Aorta (tissue), 5 donors: ENCODE measurements at regions not wholly inside any gene's neighbourhood (a gene's known extent, or its start where the extent isn't known, plus 50 kb on each side); places are given as distances from the start of the nearest gene placed in this dataset.

ENCODE experiments used
- ATAC-seq: fragments of 200-7000 bp; cut with Tn5 transposase; one replicate; pipeline ENCODE4 v1.9.1; 2022; ENCODE audit warnings: moderate library complexity; ENCODE audit not compliant: low FRiP score
- DNase-seq, 2 donors: peaks; one replicate each; pipeline ENCODE4 v3.0.0-alpha.2; 2020
- H3K27ac ChIP-seq, 2 donors: one replicate each; pipeline ENCODE4 v1.5.1; 2013; ENCODE audit warnings: low read length in 2 of 2, mild to moderate bottlenecking in 2 of 2, moderate library complexity in 2 of 2, control low read depth in 1 of 2, inconsistent platforms in 1 of 2, low read depth in 1 of 2
- H3K27me3 ChIP-seq, 2 donors: one replicate each; pipeline ENCODE4 v1.6.1; 2013; ENCODE audit warnings: control low read depth in 1 of 2, low read length in 1 of 2, mild to moderate bottlenecking in 1 of 2, moderate library complexity in 1 of 2; ENCODE audit not compliant: insufficient read depth in 2 of 2, control insufficient read depth in 1 of 2
- H3K36me3 ChIP-seq, 2 donors: one replicate each; pipeline ENCODE4 v1.6.1; 2013; ENCODE audit warnings: control low read depth in 1 of 2, low read length in 1 of 2, mild to moderate bottlenecking in 1 of 2; ENCODE audit not compliant: insufficient read depth in 2 of 2, control insufficient read depth in 1 of 2
- H3K4me1 ChIP-seq, 2 donors: one replicate each; pipeline ENCODE4 v1.6.1; 2013; ENCODE audit warnings: low read length in 2 of 2, control low read depth in 1 of 2, mild to moderate bottlenecking in 1 of 2, moderate library complexity in 1 of 2; ENCODE audit not compliant: insufficient read depth in 2 of 2, control insufficient read depth in 1 of 2
- H3K4me3 ChIP-seq, 2 donors: one replicate each; pipeline ENCODE4 v1.5.1; 2013; ENCODE audit warnings: low read length in 2 of 2, control low read depth in 1 of 2, mild to moderate bottlenecking in 1 of 2
- H3K9me3 ChIP-seq: one replicate; pipeline ENCODE4 v1.6.1; 2013; ENCODE audit warnings: mild to moderate bottlenecking, low read length; ENCODE audit not compliant: control insufficient read depth
- WGBS, 2 donors: extraction: QIAGEN DNeasy Blood & Tissue Kit; methylation state at CpG; one replicate each; pipeline ENCODE4 v1.1.7; 2013; 5-methylcytosine and 5-hydroxymethylcytosine counted together
- intact Hi-C, 2 donors: fragments of 100-400 bp; cut with DNase I; formaldehyde crosslinking; loops; one replicate each; pipeline versions ENCODE4 v1.14.2 to v1.15.0; 2022
- donor health status: healthy with polysubstance abuse.
- donor health status: Bipolar disorder and iron deficiency.
- donor health status: DM: no; HTN: no; CAD: no.
- donor health status: DM: no; HTN: no; CAD: no.
- donor health status: DM: yes; HTN: yes; CAD: no.

DNA sequence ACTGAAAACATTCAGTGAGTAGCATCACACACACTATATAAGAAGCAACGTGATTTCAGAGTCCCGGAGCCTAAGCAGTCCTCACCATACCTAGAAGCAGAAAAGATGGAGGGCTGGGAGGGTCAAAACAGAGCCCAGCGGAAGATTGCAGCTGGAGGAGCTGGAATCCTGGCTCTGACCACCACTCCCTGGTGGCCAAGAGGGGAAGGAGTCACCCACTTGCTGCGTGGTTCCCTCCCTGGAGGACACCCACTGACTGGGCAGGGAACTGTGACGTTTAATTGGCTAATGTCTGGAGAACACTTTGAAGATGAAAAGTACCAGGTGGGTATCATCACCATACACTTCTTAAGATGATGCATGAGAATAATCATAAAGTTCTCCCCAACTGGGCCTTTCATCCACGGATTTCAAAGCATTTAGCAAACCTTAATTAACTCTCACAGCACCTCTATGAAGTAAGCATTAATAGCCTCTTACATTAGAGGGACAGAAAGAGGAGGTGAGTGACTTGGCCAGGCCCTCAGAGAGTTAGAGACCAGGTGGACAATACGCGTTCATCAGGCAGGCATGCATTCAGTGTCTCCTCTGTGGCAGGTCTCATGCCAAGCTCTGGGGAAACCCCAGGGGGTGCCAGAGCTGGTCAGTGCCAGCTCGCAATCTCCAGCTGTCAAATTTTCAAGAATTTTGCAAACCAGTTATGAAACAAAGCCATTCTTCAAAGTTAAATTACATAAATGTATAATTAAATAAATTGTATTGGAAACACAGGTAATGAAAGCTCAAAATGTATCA, 137.9 kb downstream of the AXIN2 start:
- Histone ChIP-seq H3K4me1 (no peaks in the 10 kb centered on the region), H3K27me3 (peaks cover 0 to 2% of the 10 kb centered on the region in 2 donors), H3K9me3 (no peaks in the 10 kb centered on the region), H3K4me3 (no peak overlapping the region), H3K36me3 (no peaks in the 10 kb centered on the region), H3K27ac (no peak overlapping the region)
- ATAC-seq (no peak), DNase-seq (no peak)
- intact Hi-C loops = no loop called here
- WGBS, 2 donors = 54 to 59% methylated on average over 9 of the region's 9 CpGs

DNA sequence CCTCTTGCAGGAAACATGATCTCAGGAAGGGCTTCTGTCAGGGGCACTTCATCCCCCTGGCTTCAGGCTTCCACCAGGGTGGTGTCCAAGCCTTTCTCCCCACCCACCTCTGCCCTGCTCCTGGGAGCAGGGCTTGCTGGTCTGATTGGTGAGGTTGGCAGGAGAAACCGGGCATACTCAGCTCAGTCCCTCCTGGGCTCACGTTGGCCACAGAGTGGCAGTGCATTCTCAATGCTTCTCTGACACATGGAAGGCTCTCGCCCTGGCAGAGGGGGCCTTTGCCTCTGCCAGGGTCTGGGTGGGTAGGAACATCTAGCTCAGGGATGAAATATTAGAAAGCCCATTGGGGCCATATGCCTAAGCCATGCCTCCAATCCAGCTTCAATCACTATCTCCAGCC, 142.8 kb downstream of the AXIN2 start:
- WGBS, 2 donors = 10 to 13% methylated on average over 3 of the region's 3 CpGs
- no peaks in the 10 kb centered on the region for H3K9me3 ChIP-seq
- ATAC-seq = peak; percentile 26
- no peak for DNase-seq
- H3K27ac ChIP-seq = no peak overlapping the region
- intact Hi-C loops = no loop called here
- H3K36me3 ChIP-seq = no peaks in the 10 kb centered on the region
- H3K4me3 ChIP-seq = no peak overlapping the region
- H3K4me1 ChIP-seq = no peaks in the 10 kb centered on the region
- peaks cover 0 to 2% of the 10 kb centered on the region in 2 donors for H3K27me3 ChIP-seq

- intact Hi-C loops = no loop called here
- Histone ChIP-seq H3K9me3 (no peaks in the 10 kb centered on the region), H3K27ac (no peak overlapping the region), H3K4me3 (no peak overlapping the region), H3K27me3 (peaks cover 0 to 2% of the 10 kb centered on the region in 2 donors), H3K36me3 (no peaks in the 10 kb centered on the region), H3K4me1 (no peaks in the 10 kb centered on the region)
- WGBS, 2 donors = 28 to 33% methylated on average over 7 of the region's 7 CpGs
- ATAC-seq = peak; percentile 64
- no peak for DNase-seq
Measured at GRCh38 chr17:65417406-65418221, 143.8 kb downstream of the AXIN2 start.

- Histone ChIP-seq H3K27ac (no peak overlapping the region), H3K36me3 (no peaks in the 10 kb centered on the region), H3K27me3 (no peaks in the 10 kb centered on the region), H3K4me3 (no peak overlapping the region), H3K9me3 (no peaks in the 10 kb centered on the region), H3K4me1 (no peaks in the 10 kb centered on the region)
- ATAC-seq (no peak), DNase-seq (no peak)
- intact Hi-C loops = no loop called here
- WGBS, 2 donors = 85 to 86% methylated on average over 5 of the region's 5 CpGs
Measured at GRCh38 chr17:65415991-65416390, 145.5 kb downstream of the AXIN2 start.

DNA sequence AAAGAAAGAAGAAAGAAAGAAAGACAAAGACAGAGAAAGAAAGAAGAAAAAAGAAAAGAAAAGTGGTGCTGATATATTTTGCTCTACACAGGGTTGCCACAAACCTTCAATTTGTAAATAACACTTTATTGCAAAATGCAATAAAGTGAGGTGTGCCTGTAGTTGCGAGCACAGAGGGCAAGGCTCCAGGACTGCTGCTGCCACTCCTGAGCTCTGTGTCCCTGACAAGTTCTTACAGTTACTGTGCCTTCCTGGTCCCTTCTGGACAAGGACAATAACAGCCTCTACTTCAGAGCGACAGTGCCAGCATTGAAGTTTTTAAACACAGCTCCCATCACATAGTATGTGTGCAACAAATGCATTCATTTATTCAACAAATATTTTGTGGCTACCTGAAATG, 148.1 kb downstream of the AXIN2 start:
- ATAC-seq (no peak), DNase-seq (no peak)
- no peaks in the 10 kb centered on the region for H3K4me1 ChIP-seq
- WGBS, 2 donors = 88 to 90% methylated on average over 2 of the region's 2 CpGs
- no peak overlapping the region for H3K27ac ChIP-seq
- H3K4me3 ChIP-seq = no peak overlapping the region
- no peaks in the 10 kb centered on the region for H3K27me3 ChIP-seq
- H3K36me3 ChIP-seq = no peaks in the 10 kb centered on the region
- intact Hi-C loops = no loop called here
- no peaks in the 10 kb centered on the region for H3K9me3 ChIP-seq

- DNase-seq = no peak
- Histone ChIP-seq H3K27ac (no peak overlapping the region), H3K4me3 (no peak overlapping the region), H3K27me3 (no peaks in the 10 kb centered on the region), H3K9me3 (no peaks in the 10 kb centered on the region), H3K36me3 (no peaks in the 10 kb centered on the region), H3K4me1 (no peaks in the 10 kb centered on the region)
- intact Hi-C loops = loop anchor here in 1 of 2 donors (10.0 kb wide), 1 partner anchor 1435 kb away; no protein-coding TSS in a partner anchor
- ATAC-seq = no peak
- WGBS, 2 donors = 43 to 52% methylated on average over 1 of the region's 1 CpG
Measured at GRCh38 chr17:65409381-65409780, 152.1 kb downstream of the AXIN2 start.

GRCh38 chr17:65408050-65408449, 153.4 kb downstream of the AXIN2 start:
- H3K27me3 ChIP-seq = no peaks in the 10 kb centered on the region
- intact Hi-C loops = loop anchor here in 1 of 2 donors (10.0 kb wide), 1 partner anchor 1437 kb away; no protein-coding TSS in a partner anchor
- DNase-seq = no peak
- ATAC-seq = no peak
- H3K4me3 ChIP-seq = no peak overlapping the region
- H3K27ac ChIP-seq = no peak overlapping the region
- 97 to 99% methylated on average over 2 of the region's 2 CpGs for WGBS, 2 donors
- H3K4me1 ChIP-seq = no peaks in the 10 kb centered on the region
- H3K36me3 ChIP-seq = no peaks in the 10 kb centered on the region
- no peaks in the 10 kb centered on the region for H3K9me3 ChIP-seq

DNA sequence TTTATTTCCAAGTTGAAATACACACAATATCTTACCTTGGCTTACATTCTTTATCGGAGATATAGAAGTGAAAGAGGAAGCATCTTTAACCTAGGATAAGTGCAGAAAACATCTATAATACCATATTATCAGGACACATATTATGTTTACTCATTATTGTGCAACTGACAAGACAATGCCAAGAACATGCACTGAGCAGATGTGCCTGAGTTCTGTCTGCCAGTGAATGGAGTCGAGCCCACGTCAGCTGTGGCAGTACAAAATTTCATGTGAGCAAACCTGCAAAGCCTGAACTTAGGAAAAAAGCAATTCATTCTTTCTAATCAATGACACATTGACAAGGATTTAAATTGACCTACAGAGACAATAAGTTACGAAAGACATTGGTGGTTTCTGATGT, 154.4 kb downstream of the AXIN2 start:
- Histone ChIP-seq H3K9me3 (no peaks in the 10 kb centered on the region), H3K27ac (no peak overlapping the region), H3K4me1 (no peaks in the 10 kb centered on the region), H3K36me3 (no peaks in the 10 kb centered on the region), H3K4me3 (no peak overlapping the region), H3K27me3 (no peaks in the 10 kb centered on the region)
- ATAC-seq (no peak), DNase-seq (no peak)
- intact Hi-C loops = loop anchor here in 1 of 2 donors (10.0 kb wide), 1 partner anchor 1438 kb away; no protein-coding TSS in a partner anchor
- WGBS, 2 donors = 91 to 95% methylated on average over 4 of the region's 4 CpGs
